ENCODE measurements at regions not wholly inside any gene's neighbourhood (a gene's known extent, or its start where the extent isn't known, plus 50 kb on each side); places are given as distances from the start of the nearest gene placed in this dataset.

DNA sequence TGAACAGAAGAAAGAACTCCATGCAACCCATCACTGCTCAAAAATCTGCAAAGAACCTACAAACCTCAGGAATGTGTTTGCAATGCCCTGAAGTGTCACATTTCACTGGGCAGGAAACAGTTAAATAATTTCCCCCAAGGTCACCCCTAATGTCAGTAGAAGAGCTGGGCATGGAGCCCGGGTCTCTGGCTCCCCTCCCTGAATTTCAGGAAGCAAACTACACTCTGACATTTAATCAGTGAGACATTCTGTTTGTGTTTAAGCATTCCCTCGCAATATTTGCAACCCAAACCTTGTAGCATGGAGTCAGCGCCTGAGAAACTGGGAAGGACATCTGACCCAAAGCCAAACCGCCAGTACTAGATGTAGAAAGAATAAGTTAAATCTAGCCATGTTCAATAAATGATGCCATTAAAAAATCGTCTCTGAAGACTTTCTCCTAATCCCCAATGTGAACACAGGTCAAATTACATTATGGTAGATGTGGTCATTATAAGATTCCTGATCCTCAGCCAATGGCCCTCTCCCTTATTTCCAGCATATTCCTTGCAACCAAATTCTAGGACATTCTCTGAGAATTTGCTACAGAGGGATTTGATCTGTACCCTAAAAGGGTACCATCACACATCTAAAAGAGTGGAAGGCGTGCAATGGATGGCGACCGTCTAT lies 91.2 kb upstream of the ADTRP start:
- TF ChIP-seq, protein P1, sequence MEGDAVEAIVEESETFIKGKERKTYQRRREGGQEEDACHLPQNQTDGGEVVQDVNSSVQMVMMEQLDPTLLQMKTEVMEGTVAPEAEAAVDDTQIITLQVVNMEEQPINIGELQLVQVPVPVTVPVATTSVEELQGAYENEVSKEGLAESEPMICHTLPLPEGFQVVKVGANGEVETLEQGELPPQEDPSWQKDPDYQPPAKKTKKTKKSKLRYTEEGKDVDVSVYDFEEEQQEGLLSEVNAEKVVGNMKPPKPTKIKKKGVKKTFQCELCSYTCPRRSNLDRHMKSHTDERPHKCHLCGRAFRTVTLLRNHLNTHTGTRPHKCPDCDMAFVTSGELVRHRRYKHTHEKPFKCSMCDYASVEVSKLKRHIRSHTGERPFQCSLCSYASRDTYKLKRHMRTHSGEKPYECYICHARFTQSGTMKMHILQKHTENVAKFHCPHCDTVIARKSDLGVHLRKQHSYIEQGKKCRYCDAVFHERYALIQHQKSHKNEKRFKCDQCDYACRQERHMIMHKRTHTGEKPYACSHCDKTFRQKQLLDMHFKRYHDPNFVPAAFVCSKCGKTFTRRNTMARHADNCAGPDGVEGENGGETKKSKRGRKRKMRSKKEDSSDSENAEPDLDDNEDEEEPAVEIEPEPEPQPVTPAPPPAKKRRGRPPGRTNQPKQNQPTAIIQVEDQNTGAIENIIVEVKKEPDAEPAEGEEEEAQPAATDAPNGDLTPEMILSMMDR (tag by site-specific recombination; IDR thresholded peaks at IDR 0.05): no peak
- no peak for TF ChIP-seq ZBTB1 (tag by site-specific recombination; IDR thresholded peaks at IDR 0.05)
- no peak for TF ChIP-seq YY1 (tag by site-specific recombination; IDR thresholded peaks at IDR 0.05)
- TF ChIP-seq ZNF274 (IDR thresholded peaks at IDR 0.05; ENCODE audit: low read length): no peak
- no peak for TF ChIP-seq ZNF274 (tag by site-specific recombination; IDR thresholded peaks at IDR 0.05; ENCODE audit: borderline replicate concordance)
- no peak for TF ChIP-seq ZNF658 (tag by site-specific recombination; IDR thresholded peaks at IDR 0.05)
- no peak for TF ChIP-seq ZNF138 (tag by site-specific recombination; IDR thresholded peaks at IDR 0.05; ENCODE audit: borderline replicate concordance)
- no peak for TF ChIP-seq ZNF202 (tag by site-specific recombination; IDR thresholded peaks at IDR 0.05; ENCODE audit: borderline replicate concordance)
- TF ChIP-seq ZNF529 (tag by site-specific recombination; IDR thresholded peaks at IDR 0.05; ENCODE audit: insufficient replicate concordance): no peak
- TF ChIP-seq GFI1B (tag by site-specific recombination; IDR thresholded peaks at IDR 0.05): no peak
- TF ChIP-seq, protein P2, sequence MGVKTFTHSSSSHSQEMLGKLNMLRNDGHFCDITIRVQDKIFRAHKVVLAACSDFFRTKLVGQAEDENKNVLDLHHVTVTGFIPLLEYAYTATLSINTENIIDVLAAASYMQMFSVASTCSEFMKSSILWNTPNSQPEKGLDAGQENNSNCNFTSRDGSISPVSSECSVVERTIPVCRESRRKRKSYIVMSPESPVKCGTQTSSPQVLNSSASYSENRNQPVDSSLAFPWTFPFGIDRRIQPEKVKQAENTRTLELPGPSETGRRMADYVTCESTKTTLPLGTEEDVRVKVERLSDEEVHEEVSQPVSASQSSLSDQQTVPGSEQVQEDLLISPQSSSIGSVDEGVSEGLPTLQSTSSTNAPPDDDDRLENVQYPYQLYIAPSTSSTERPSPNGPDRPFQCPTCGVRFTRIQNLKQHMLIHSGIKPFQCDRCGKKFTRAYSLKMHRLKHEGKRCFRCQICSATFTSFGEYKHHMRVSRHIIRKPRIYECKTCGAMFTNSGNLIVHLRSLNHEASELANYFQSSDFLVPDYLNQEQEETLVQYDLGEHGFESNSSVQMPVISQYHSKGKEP (tag by site-specific recombination; IDR thresholded peaks at IDR 0.05): no peak
- TF ChIP-seq, protein P3, sequence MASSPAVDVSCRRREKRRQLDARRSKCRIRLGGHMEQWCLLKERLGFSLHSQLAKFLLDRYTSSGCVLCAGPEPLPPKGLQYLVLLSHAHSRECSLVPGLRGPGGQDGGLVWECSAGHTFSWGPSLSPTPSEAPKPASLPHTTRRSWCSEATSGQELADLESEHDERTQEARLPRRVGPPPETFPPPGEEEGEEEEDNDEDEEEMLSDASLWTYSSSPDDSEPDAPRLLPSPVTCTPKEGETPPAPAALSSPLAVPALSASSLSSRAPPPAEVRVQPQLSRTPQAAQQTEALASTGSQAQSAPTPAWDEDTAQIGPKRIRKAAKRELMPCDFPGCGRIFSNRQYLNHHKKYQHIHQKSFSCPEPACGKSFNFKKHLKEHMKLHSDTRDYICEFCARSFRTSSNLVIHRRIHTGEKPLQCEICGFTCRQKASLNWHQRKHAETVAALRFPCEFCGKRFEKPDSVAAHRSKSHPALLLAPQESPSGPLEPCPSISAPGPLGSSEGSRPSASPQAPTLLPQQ (tag by site-specific recombination; IDR thresholded peaks at IDR 0.05): no peak
- TF ChIP-seq, protein P4, sequence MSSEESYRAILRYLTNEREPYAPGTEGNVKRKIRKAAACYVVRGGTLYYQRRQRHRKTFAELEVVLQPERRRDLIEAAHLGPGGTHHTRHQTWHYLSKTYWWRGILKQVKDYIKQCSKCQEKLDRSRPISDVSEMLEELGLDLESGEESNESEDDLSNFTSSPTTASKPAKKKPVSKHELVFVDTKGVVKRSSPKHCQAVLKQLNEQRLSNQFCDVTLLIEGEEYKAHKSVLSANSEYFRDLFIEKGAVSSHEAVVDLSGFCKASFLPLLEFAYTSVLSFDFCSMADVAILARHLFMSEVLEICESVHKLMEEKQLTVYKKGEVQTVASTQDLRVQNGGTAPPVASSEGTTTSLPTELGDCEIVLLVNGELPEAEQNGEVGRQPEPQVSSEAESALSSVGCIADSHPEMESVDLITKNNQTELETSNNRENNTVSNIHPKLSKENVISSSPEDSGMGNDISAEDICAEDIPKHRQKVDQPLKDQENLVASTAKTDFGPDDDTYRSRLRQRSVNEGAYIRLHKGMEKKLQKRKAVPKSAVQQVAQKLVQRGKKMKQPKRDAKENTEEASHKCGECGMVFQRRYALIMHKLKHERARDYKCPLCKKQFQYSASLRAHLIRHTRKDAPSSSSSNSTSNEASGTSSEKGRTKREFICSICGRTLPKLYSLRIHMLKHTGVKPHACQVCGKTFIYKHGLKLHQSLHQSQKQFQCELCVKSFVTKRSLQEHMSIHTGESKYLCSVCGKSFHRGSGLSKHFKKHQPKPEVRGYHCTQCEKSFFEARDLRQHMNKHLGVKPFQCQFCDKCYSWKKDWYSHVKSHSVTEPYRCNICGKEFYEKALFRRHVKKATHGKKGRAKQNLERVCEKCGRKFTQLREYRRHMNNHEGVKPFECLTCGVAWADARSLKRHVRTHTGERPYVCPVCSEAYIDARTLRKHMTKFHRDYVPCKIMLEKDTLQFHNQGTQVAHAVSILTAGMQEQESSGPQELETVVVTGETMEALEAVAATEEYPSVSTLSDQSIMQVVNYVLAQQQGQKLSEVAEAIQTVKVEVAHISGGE (tag by site-specific recombination; conservative IDR thresholded peaks at IDR 0.05; ENCODE audit: low read depth): no peak
- no peak for TF ChIP-seq ZNF558 (tag by site-specific recombination; IDR thresholded peaks at IDR 0.05)
- TF ChIP-seq ZBTB17 (tag by site-specific recombination; IDR thresholded peaks at IDR 0.05): no peak
